Brain microvascular endothelial cell (primary cell): ENCODE measurements at regions not wholly inside any gene's neighbourhood (a gene's known extent, or its start where the extent isn't known, plus 50 kb on each side); places are given as distances from the start of the nearest gene placed in this dataset.

ENCODE experiments used
- DNase-seq: peaks from one replicate; pipeline ENCODE4 v3.0.0-alpha.2; 2020
- H3K27ac ChIP-seq: fragments of 250-450 bp; sonication (Bioruptor Pico); 2 replicates; pipeline ENCODE4 v1.5.1; 2020; ENCODE audit warnings: mild to moderate bottlenecking, moderate library complexity
- H3K27me3 ChIP-seq: fragments of 250-450 bp; sonication (Bioruptor Pico); replicated peaks from 2 replicates; pipeline ENCODE4 v1.5.1; 2020; ENCODE audit warnings: mild to moderate bottlenecking
- H3K36me3 ChIP-seq: fragments of 250-450 bp; sonication (Bioruptor Pico); replicated peaks from 2 replicates; pipeline ENCODE4 v1.5.1; 2020; ENCODE audit warnings: mild to moderate bottlenecking
- H3K4me3 ChIP-seq: 2 replicates; pipeline ENCODE4 v1.5.1; 2011; ENCODE audit warnings: low read depth, mild to moderate bottlenecking, control low read depth, low read length, moderate library complexity
- in situ Hi-C: cut with HindIII; loops from 2 replicates; pipeline ENCODE4 v1.10.0; 2017; ENCODE audit warnings: low sequenced_read_pairs, low pct_ligation_motif_present
- TF ChIP-seq, protein P1 (sequence below): IDR thresholded peaks from 2 replicates; pipeline ENCODE4 v1.5.1; 2011; ENCODE audit warnings: low read depth, mild to moderate bottlenecking, moderate library complexity, low read length, control low read depth, inconsistent platforms; ENCODE audit errors: missing control alignments

DNA sequence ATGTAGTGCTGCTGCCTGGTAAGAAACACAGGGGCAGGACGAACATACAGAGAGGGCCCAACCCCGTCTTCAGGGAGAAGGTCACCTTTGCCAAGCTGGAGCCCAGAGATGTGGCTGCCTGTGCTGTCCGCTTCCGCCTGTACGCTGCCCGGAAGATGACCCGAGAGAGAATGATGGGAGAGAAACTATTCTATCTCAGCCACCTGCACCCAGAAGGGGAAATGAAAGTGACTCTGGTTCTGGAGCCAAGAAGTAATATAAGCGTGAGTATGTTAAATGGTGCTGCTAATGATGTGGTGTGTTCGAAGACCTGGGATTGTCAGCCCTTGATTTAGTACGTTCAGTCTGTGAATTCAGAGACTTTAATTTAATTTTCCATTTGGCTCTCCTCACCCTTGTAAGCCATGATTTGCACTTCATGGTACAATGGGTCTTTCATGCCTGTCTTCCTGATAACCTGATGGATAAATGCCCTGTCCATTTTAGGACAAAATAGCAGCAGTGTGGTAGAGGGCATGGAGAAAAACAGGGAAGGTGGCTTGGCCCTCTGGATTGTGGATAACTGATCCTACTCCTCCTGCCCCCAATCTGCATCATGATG, 318.9 kb downstream of the SNAPC1 start:
- H3K27ac ChIP-seq, result no peak overlapping the region
- TF ChIP-seq, protein P1, sequence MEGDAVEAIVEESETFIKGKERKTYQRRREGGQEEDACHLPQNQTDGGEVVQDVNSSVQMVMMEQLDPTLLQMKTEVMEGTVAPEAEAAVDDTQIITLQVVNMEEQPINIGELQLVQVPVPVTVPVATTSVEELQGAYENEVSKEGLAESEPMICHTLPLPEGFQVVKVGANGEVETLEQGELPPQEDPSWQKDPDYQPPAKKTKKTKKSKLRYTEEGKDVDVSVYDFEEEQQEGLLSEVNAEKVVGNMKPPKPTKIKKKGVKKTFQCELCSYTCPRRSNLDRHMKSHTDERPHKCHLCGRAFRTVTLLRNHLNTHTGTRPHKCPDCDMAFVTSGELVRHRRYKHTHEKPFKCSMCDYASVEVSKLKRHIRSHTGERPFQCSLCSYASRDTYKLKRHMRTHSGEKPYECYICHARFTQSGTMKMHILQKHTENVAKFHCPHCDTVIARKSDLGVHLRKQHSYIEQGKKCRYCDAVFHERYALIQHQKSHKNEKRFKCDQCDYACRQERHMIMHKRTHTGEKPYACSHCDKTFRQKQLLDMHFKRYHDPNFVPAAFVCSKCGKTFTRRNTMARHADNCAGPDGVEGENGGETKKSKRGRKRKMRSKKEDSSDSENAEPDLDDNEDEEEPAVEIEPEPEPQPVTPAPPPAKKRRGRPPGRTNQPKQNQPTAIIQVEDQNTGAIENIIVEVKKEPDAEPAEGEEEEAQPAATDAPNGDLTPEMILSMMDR, result no peak
- no peaks in the 10 kb centered on the region for H3K27me3 ChIP-seq
- no peak overlapping the region for H3K4me3 ChIP-seq
- in situ Hi-C loops, result no loop called here
- DNase-seq, result no peak
- H3K36me3 ChIP-seq, result no peaks in the 10 kb centered on the region

DNA sequence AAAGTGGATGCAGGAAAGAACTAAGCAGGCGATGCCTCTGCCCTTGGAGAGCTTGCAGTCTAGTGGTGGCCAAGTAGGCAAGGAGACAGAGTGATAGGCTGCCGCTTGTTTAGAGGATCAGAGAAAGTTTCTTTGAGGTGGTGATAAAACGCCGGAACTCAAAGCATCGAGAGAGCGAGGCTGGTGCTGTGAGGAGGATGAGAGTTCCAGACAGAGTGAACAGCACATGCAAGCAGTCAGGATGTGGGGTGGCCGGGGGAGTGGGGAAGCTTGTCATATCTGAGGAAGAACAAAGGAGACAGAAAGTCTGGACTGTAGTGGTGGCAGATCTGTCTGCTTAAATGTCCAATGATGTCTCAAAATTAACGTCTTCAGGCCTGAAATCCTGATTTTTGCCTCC, 319.7 kb downstream of the SNAPC1 start:
- TF ChIP-seq, protein P1, result no peak

DNA sequence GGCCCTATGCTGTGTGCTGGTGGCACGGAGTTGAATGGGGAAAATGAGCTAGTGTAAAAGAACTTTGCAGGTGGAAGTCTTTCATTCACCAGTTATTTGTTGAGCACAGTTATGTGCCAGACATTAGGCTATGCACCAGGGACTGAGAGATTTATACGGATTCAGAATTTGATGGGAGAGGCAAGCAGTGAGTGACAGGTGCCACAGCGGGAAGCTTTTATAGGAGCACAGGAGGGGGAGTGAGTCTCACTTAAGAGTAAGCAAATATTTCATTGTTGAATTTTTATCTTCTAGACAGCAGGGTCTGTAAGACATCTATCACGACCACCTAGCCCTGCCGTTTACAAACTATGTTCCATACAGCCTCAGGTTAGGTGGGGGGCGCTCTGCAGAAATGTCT, 320.6 kb downstream of the SNAPC1 start:
- TF ChIP-seq, protein P1, result no peak
- in situ Hi-C loops, result no loop called here
- Histone ChIP-seq H3K4me3 (no peak overlapping the region), H3K36me3 (no peaks in the 10 kb centered on the region), H3K27ac (no peak overlapping the region), H3K27me3 (no peaks in the 10 kb centered on the region)
- DNase-seq, result no peak

More for the DNA sequence above, 319.7 kb downstream of the SNAPC1 start:
- Histone ChIP-seq H3K27me3 (no peaks in the 10 kb centered on the region), H3K36me3 (no peaks in the 10 kb centered on the region), H3K27ac (no peak overlapping the region), H3K4me3 (no peak overlapping the region)
- no peak for DNase-seq
- in situ Hi-C loops, result no loop called here

DNA sequence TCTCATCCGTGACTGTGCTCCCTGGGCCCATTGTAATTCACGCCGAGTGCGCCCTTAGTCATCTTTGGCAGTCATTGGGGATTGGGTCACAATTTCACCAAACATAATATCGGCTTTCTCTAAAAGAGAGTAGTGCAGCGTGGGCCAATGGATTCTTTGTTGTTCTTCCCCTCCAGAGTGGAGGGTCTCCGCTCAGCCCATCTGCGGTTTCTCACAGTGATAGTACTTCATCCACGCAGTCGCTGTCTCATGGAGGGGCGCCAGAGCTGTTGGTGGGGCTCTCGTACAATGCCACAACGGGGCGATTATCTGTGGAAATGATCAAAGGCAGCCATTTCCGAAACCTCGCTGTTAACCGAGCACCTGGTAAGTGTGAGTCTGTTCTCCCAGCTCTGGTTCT, 321.8 kb downstream of the SNAPC1 start:
- Histone ChIP-seq H3K27ac (no peak overlapping the region), H3K4me3 (no peak overlapping the region), H3K36me3 (no peaks in the 10 kb centered on the region), H3K27me3 (no peaks in the 10 kb centered on the region)
- DNase-seq, result no peak
- in situ Hi-C loops, result no loop called here
- TF ChIP-seq, protein P1, result no peak

DNA sequence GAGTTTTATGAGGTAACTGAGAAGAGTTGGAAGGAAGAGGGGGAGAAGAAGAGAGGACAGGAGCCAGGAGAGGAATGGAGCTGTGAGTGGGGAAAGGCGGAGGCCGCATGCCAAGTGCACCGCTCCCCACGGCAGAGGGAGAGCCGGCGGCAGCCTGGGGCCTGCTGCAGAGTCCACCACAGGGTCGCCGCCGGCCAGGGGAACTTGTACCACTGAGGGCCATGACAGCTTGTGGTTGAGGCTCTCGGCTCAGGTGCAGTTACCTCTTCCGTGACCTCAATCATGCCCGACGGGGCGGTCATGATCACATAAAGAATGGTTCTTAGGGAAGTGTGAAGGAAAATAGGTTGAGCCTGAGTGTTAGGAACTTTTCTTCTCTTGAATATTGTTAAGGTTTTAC, 325.0 kb downstream of the SNAPC1 start:
- H3K4me3 ChIP-seq, result no peak overlapping the region
- H3K27ac ChIP-seq, result no peak overlapping the region
- H3K27me3 ChIP-seq, result no peaks in the 10 kb centered on the region
- TF ChIP-seq, protein P1, result no peak
- no peaks in the 10 kb centered on the region for H3K36me3 ChIP-seq
- in situ Hi-C loops, result no loop called here
- no peak for DNase-seq

DNA sequence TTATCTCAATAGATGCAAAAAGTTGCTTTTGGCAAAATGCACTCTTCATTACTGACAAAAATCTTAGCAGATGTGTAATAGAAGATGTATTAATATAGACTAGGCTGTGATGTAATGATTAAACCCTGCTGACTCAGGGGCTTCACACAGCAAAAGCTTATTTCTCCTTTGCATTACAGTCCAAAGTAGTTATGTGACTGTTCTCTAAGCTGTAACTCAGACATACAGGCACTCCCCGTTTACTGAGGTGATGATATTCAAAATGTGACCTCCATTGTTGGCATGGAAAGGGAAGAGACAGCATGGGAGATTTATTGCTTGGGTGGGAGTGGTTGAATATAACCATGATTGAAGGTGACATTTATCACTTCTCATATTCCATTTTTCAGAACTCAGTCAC, 331.5 kb downstream of the SNAPC1 start:
- Histone ChIP-seq H3K27me3 (no peaks in the 10 kb centered on the region), H3K4me3 (no peak overlapping the region), H3K27ac (no peak overlapping the region), H3K36me3 (no peaks in the 10 kb centered on the region)
- in situ Hi-C loops, result no loop called here
- no peak for DNase-seq
- TF ChIP-seq, protein P1, result no peak
